Transverse colon (tissue), 4 donors: ENCODE measurements at regions not wholly inside any gene's neighbourhood (a gene's known extent, or its start where the extent isn't known, plus 50 kb on each side); places are given as distances from the start of the nearest gene placed in this dataset.

Source experiments
- CTCF ChIP-seq, 5 experiments: fragments of 200-600 bp in 3 of 5; fragments of 450-650 bp in 2 of 5; sonication (generic) in 3 of 5; IDR thresholded peaks; 1 replicate in 2 of 5; 2 replicates in 3 of 5; pipeline ENCODE4 v1.5.1; 2016 to 2017; ENCODE audit warnings: antibody characterized with exemption in 5 of 5, inconsistent platforms in 3 of 5, mild to moderate bottlenecking in 2 of 5, moderate library complexity in 1 of 5
- EP300 ChIP-seq: sonication (generic); formaldehyde crosslinking; IDR thresholded peaks from one replicate; pipeline ENCODE4 v1.6.1; 2017; ENCODE audit warnings: antibody characterized with exemption, low read depth
- POLR2A ChIP-seq: fragments of 450-650 bp; IDR thresholded peaks from one replicate; pipeline ENCODE4 v1.6.1; 2016; ENCODE audit warnings: antibody characterized with exemption, mild to moderate bottlenecking, moderate library complexity
- POLR2AphosphoS5 ChIP-seq, 3 donors: sonication (generic); formaldehyde crosslinking; IDR thresholded peaks; one replicate each; pipeline ENCODE4 v1.6.1; 2016; ENCODE audit warnings: antibody characterized with exemption in 3 of 3

- TF ChIP-seq CTCF (IDR thresholded peaks at IDR 0.05) (no peak), POLR2AphosphoS5 (IDR thresholded peaks at IDR 0.05) (no peak), POLR2A (no peak), EP300 (no peak)
Observed at GRCh38 chr13:23069566-23069965, 111.2 kb upstream of the SGCG start.
